Thoracic aorta (tissue), 2 donors: ENCODE measurements at regions not wholly inside any gene's neighbourhood (a gene's known extent, or its start where the extent isn't known, plus 50 kb on each side); places are given as distances from the start of the nearest gene placed in this dataset.
"Not testable (repeated sequence)": the region's sequence is repeated elsewhere in the genome, so short reads cannot be mapped to it uniquely, and the experiment has no call there.

ENCODE experiments used
- ATAC-seq: fragments of 150-250 bp; one replicate; pipeline ENCODE4 v1.8.0; 2017; ENCODE audit warnings: low read depth; ENCODE audit not compliant: insufficient number of reproducible peaks, low FRiP score
- DNase-seq: peaks from one replicate; pipeline ENCODE4 v3.0.0-alpha.2; 2020; ENCODE audit warnings: low spot score
- H3K27ac ChIP-seq, 2 donors: fragments of 200-600 bp; sonication (generic); 1 replicate in 1 of 2; 2 replicates in 1 of 2; pipeline ENCODE4 v1.5.1; 2016; ENCODE audit warnings: mild to moderate bottlenecking in 2 of 2, moderate library complexity in 2 of 2
- H3K27me3 ChIP-seq: fragments of 200-600 bp; sonication (generic); replicated peaks from 2 replicates; pipeline ENCODE4 v1.6.0; 2016; ENCODE audit warnings: mild to moderate bottlenecking; ENCODE audit not compliant: insufficient read depth
- H3K36me3 ChIP-seq: fragments of 200-600 bp; sonication (generic); one replicate; pipeline ENCODE4 v1.5.1; 2016
- H3K4me1 ChIP-seq, 2 donors: fragments of 200-600 bp; sonication (generic); 1 replicate in 1 of 2; 2 replicates in 1 of 2; pipeline versions ENCODE4 v1.5.1 to v1.6.0; 2016; ENCODE audit warnings: low read depth in 2 of 2, mild to moderate bottlenecking in 1 of 2; ENCODE audit not compliant: control insufficient read depth in 1 of 2
- H3K4me3 ChIP-seq: fragments of 200-600 bp; sonication (generic); 2 replicates; pipeline ENCODE4 v1.5.1; 2016; ENCODE audit warnings: mild to moderate bottlenecking
- H3K9me3 ChIP-seq: fragments of 200-600 bp; sonication (generic); 2 replicates; pipeline ENCODE4 v1.5.1; 2016
- TF ChIP-seq, protein P1 (sequence below): fragments of 200-600 bp; sonication (generic); IDR thresholded peaks from one replicate; pipeline ENCODE4 v1.5.1; 2019; ENCODE audit warnings: antibody characterized with exemption

- no peak for DNase-seq
- Histone ChIP-seq H3K27ac (no peak overlapping the region), H3K9me3 (peaks cover 3% of the 10 kb centered on the region), H3K27me3 (no peaks in the 10 kb centered on the region), H3K4me3 (no peak overlapping the region), H3K36me3 (no peaks in the 10 kb centered on the region), H3K4me1 (peaks cover 0 to 22% of the 10 kb centered on the region in 2 donors)
- TF ChIP-seq, protein P1, sequence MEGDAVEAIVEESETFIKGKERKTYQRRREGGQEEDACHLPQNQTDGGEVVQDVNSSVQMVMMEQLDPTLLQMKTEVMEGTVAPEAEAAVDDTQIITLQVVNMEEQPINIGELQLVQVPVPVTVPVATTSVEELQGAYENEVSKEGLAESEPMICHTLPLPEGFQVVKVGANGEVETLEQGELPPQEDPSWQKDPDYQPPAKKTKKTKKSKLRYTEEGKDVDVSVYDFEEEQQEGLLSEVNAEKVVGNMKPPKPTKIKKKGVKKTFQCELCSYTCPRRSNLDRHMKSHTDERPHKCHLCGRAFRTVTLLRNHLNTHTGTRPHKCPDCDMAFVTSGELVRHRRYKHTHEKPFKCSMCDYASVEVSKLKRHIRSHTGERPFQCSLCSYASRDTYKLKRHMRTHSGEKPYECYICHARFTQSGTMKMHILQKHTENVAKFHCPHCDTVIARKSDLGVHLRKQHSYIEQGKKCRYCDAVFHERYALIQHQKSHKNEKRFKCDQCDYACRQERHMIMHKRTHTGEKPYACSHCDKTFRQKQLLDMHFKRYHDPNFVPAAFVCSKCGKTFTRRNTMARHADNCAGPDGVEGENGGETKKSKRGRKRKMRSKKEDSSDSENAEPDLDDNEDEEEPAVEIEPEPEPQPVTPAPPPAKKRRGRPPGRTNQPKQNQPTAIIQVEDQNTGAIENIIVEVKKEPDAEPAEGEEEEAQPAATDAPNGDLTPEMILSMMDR = no peak
- no peak for ATAC-seq
Measured at GRCh38 chr12:105641749-105642148, 311.3 kb downstream of the C12orf75 start.

- H3K27me3 ChIP-seq = no peaks in the 10 kb centered on the region
- DNase-seq (no peak), ATAC-seq (peak; percentile 45)
- H3K4me1 ChIP-seq = peaks cover 0 to 22% of the 10 kb centered on the region in 2 donors
- H3K4me3 ChIP-seq = no peak overlapping the region
- H3K27ac ChIP-seq = peak overlapping the region in 1 of 2 donors; percentile 34
- no peaks in the 10 kb centered on the region for H3K9me3 ChIP-seq
- TF ChIP-seq, protein P1 = no peak
- no peaks in the 10 kb centered on the region for H3K36me3 ChIP-seq
Measured at GRCh38 chr12:105644770-105645169, 314.3 kb downstream of the C12orf75 start.

- Histone ChIP-seq H3K36me3 (no peaks in the 10 kb centered on the region), H3K4me1 (peaks cover 7 to 20% of the 10 kb centered on the region in 2 donors), H3K9me3 (no peaks in the 10 kb centered on the region), H3K4me3 (no peak overlapping the region), H3K27me3 (no peaks in the 10 kb centered on the region), H3K27ac (no peak overlapping the region)
- no peak for ATAC-seq
- no peak for DNase-seq
- TF ChIP-seq, protein P1 = no peak
Measured at GRCh38 chr12:105654606-105655005, 324.1 kb downstream of the C12orf75 start.

GRCh38 chr12:105658389-105658788 is 327.9 kb downstream of the C12orf75 start:
- H3K4me1 ChIP-seq = peaks cover 7 to 24% of the 10 kb centered on the region in 2 donors
- no peak for DNase-seq
- H3K9me3 ChIP-seq = no peaks in the 10 kb centered on the region
- no peak for ATAC-seq
- no peaks in the 10 kb centered on the region for H3K36me3 ChIP-seq
- H3K27me3 ChIP-seq = no peaks in the 10 kb centered on the region
- H3K27ac ChIP-seq = peak overlapping the region; percentile 5 to 36
- H3K4me3 ChIP-seq = no peak overlapping the region
- TF ChIP-seq, protein P1 = no peak

- Histone ChIP-seq H3K9me3 (no peaks in the 10 kb centered on the region), H3K36me3 (no peaks in the 10 kb centered on the region), H3K4me3 (no peak overlapping the region), H3K27ac (peak overlapping the region; percentile 14), H3K4me1 (peaks cover 7 to 24% of the 10 kb centered on the region in 2 donors), H3K27me3 (no peaks in the 10 kb centered on the region)
- ATAC-seq = no peak
- TF ChIP-seq, protein P1 = no peak
- DNase-seq = no peak
Measured at GRCh38 chr12:105659355-105660075, 329.0 kb downstream of the C12orf75 start.

GRCh38 chr12:105664765-105665164 is 334.3 kb downstream of the C12orf75 start:
- H3K9me3 ChIP-seq, H3K4me1 ChIP-seq, H3K27me3 ChIP-seq, H3K36me3 ChIP-seq, DNase-seq, H3K4me3 ChIP-seq, ATAC-seq, H3K27ac ChIP-seq: not testable (repeated sequence)
